ENCODE measurements at regions not wholly inside any gene's neighbourhood (a gene's known extent, or its start where the extent isn't known, plus 50 kb on each side); places are given as distances from the start of the nearest gene placed in this dataset.

DNA sequence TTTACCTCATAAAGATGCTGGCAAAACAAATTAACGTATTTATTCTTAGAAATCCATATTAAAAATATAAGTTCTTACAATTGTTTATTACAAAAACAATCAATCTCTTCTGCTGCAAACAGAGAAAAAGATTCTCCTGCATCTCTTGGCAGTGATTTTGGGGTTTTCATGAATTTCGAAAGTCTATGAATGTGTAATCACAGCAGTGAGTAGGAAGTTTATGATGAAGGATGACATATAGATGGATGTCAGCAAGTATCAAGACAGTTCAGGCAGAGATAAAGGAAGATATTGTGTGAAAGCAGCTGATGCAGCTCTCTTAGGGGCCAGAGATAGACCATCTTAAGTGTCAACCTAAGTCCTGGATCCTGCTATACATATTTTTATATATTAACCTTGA lies 196.9 kb upstream of the BANK1 start (continued):
- TF ChIP-seq, protein P1, sequence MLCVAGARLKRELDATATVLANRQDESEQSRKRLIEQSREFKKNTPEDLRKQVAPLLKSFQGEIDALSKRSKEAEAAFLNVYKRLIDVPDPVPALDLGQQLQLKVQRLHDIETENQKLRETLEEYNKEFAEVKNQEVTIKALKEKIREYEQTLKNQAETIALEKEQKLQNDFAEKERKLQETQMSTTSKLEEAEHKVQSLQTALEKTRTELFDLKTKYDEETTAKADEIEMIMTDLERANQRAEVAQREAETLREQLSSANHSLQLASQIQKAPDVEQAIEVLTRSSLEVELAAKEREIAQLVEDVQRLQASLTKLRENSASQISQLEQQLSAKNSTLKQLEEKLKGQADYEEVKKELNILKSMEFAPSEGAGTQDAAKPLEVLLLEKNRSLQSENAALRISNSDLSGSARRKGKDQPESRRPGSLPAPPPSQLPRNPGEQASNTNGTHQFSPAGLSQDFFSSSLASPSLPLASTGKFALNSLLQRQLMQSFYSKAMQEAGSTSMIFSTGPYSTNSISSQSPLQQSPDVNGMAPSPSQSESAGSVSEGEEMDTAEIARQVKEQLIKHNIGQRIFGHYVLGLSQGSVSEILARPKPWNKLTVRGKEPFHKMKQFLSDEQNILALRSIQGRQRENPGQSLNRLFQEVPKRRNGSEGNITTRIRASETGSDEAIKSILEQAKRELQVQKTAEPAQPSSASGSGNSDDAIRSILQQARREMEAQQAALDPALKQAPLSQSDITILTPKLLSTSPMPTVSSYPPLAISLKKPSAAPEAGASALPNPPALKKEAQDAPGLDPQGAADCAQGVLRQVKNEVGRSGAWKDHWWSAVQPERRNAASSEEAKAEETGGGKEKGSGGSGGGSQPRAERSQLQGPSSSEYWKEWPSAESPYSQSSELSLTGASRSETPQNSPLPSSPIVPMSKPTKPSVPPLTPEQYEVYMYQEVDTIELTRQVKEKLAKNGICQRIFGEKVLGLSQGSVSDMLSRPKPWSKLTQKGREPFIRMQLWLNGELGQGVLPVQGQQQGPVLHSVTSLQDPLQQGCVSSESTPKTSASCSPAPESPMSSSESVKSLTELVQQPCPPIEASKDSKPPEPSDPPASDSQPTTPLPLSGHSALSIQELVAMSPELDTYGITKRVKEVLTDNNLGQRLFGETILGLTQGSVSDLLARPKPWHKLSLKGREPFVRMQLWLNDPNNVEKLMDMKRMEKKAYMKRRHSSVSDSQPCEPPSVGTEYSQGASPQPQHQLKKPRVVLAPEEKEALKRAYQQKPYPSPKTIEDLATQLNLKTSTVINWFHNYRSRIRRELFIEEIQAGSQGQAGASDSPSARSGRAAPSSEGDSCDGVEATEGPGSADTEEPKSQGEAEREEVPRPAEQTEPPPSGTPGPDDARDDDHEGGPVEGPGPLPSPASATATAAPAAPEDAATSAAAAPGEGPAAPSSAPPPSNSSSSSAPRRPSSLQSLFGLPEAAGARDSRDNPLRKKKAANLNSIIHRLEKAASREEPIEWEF (IDR thresholded peaks at IDR 0.05; ENCODE audit: insufficient replicate concordance, low read depth, low read length): no peak
- TF ChIP-seq ZNF217 (IDR thresholded peaks at IDR 0.05) (no peak), TCF12 (IDR thresholded peaks at IDR 0.05; ENCODE audit: low read depth, low read length) (no peak), BRCA1 (IDR thresholded peaks at IDR 0.05; ENCODE audit: low read depth, low read length) (no peak), CBFB (IDR thresholded peaks at IDR 0.05; ENCODE audit: low read depth) (no peak), KDM1A (IDR thresholded peaks at IDR 0.05; ENCODE audit: borderline replicate concordance) (no peak)

- Histone ChIP-seq H3K4me1 (ENCODE audit: control insufficient read depth, insufficient read depth, low read length) (no peaks in the 10 kb centered on the region), H2AFZ (ENCODE audit: control insufficient read depth, low read depth, low read length) (no peak overlapping the region), H3K27ac (ENCODE audit: control insufficient read depth, insufficient read depth) (no peak overlapping the region), H3K4me2 (ENCODE audit: control insufficient read depth, insufficient read depth) (no peak overlapping the region), H3K4me3 (no peak overlapping the region), H3K36me3 (ENCODE audit: control insufficient read depth in 2 of 2, insufficient read depth in 2 of 2, low read length in 1 of 2) (no peaks in the 10 kb centered on the region), H3K9me3 (replicated peaks; ENCODE audit: control insufficient read depth, insufficient read depth, low read length) (no peaks in the 10 kb centered on the region; the same call in 2 of the 3 replicates), H3K79me2 (ENCODE audit: control insufficient read depth, insufficient read depth, low read length) (no peaks in the 10 kb centered on the region), H4K20me1 (ENCODE audit: control insufficient read depth, insufficient read depth) (no peaks in the 10 kb centered on the region), H3K27me3 (replicated peaks in 1 of 2; ENCODE audit: control insufficient read depth in 2 of 2, insufficient read depth in 2 of 2, low read length in 1 of 2) (no peaks in the 10 kb centered on the region), H3K9ac (ENCODE audit: control insufficient read depth, insufficient read depth, low read length) (no peak overlapping the region)
- WGBS (ENCODE audit: insufficient coverage, insufficient replicate concordance, low lambda C conversion rate, missing lambda C conversion rate): 2% methylated on average over 2 of the region's 2 CpGs
- POLR2A ChIA-PET: no interaction called here
- SMC1A ChIA-PET (ENCODE audit: uncharacterized antibody, unreplicated experiment): interaction anchor here (0.6 kb wide), 1 partner anchor 229 kb away, joined by 3 read pairs; no protein-coding TSS in a partner anchor
- DNase-seq (ENCODE audit: low read depth, low spot score) (no peak), ATAC-seq (no peak), FAIRE-seq (no peak)
- in situ Hi-C loops (cut with MboI): no loop called here
- BruUV-seq (replicated peaks): no TSS peak
- RAD21 ChIA-PET (ENCODE audit: unreplicated experiment): no interaction called here
- CTCF ChIA-PET: no interaction called here
- intact Hi-C loops (cut with micrococcal nuclease; ENCODE audit: unreplicated experiment): no loop called here
- no peak for TF ChIP-seq RAD21 (IDR thresholded peaks at IDR 0.05; ENCODE audit: insufficient read depth, low read depth, low read length)
- TF ChIP-seq, protein P2, sequence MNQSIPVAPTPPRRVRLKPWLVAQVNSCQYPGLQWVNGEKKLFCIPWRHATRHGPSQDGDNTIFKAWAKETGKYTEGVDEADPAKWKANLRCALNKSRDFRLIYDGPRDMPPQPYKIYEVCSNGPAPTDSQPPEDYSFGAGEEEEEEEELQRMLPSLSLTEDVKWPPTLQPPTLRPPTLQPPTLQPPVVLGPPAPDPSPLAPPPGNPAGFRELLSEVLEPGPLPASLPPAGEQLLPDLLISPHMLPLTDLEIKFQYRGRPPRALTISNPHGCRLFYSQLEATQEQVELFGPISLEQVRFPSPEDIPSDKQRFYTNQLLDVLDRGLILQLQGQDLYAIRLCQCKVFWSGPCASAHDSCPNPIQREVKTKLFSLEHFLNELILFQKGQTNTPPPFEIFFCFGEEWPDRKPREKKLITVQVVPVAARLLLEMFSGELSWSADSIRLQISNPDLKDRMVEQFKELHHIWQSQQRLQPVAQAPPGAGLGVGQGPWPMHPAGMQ (IDR thresholded peaks at IDR 0.05; ENCODE audit: borderline replicate concordance): no peak
- no peak for TF ChIP-seq MXI1 (IDR thresholded peaks at IDR 0.05; ENCODE audit: low read depth, low read length)
- no peak for TF ChIP-seq PAX8 (IDR thresholded peaks at IDR 0.05)
- TF ChIP-seq, protein P1 (IDR thresholded peaks at IDR 0.05; ENCODE audit: insufficient replicate concordance, low read depth, low read length): no peak
- TF ChIP-seq ZNF24 (IDR thresholded peaks at IDR 0.05): no peak
Observed at GRCh38 chr4:101584306-101584705, 206.2 kb upstream of the BANK1 start.
